ENCODE measurements at regions not wholly inside any gene's neighbourhood (a gene's known extent, or its start where the extent isn't known, plus 50 kb on each side); places are given as distances from the start of the nearest gene placed in this dataset.
A peak's percentile ranks its signal among the peaks of the same experiment; 100 is the strongest.

GRCh38 chr1:234709473-234710228, 99.7 kb upstream of the IRF2BP2 start:
- Histone ChIP-seq H3K4me1 (ENCODE audit: control insufficient read depth, extremely low read depth, insufficient read depth, low read length) (peaks cover 14% of the 10 kb centered on the region), H3K9me1 (ENCODE audit: control insufficient read depth, extremely low read depth, insufficient read depth, low read length) (no peaks in the 10 kb centered on the region), H3K79me2 (ENCODE audit: control insufficient read depth, insufficient read depth, low read length) (no peaks in the 10 kb centered on the region), H3K9me3 (ENCODE audit: control insufficient read depth, low read depth, low read length) (no peaks in the 10 kb centered on the region), H3K9ac (ENCODE audit: control insufficient read depth, extremely low read depth, insufficient read depth, low read length) (no peak overlapping the region), H2AFZ (ENCODE audit: control insufficient read depth, low read length) (no peak overlapping the region), H4K20me1 (ENCODE audit: control insufficient read depth, extremely low read depth, insufficient read depth, low read length) (no peaks in the 10 kb centered on the region), H3K27me3 (ENCODE audit: control insufficient read depth, extremely low read depth, insufficient read depth, low read length) (no peaks in the 10 kb centered on the region), H3K4me3 (ENCODE audit: control insufficient read depth in 2 of 3, extremely low read depth in 1 of 3, insufficient read depth in 2 of 3, low read depth in 1 of 3, low read length in 3 of 3) (no peak overlapping the region), H3K36me3 (ENCODE audit: control insufficient read depth in 2 of 2, extremely low read depth in 1 of 2, insufficient read depth in 2 of 2, low read length in 2 of 2) (no peaks in the 10 kb centered on the region), H3K4me2 (ENCODE audit: control insufficient read depth, extremely low read depth, insufficient read depth, low read depth, low read length) (no peak overlapping the region), H3K27ac (ENCODE audit: control insufficient read depth, insufficient read depth, low read length) (no peak overlapping the region)
- DNase-seq (ENCODE audit: low read depth, low spot score): no peak
- FAIRE-seq: no peak
- TF ChIP-seq CTCF (optimal IDR thresholded peaks at IDR 0.05 in 1 of 3, IDR thresholded peaks at IDR 0.05 in 1 of 3, conservative IDR thresholded peaks at IDR 0.05 in 1 of 3; ENCODE audit: extremely low read depth in 1 of 3, insufficient read depth in 2 of 3, low read length in 3 of 3) (no peak), EZH2 (IDR thresholded peaks at IDR 0.05; ENCODE audit: low read length) (no peak)
- dilution Hi-C loops (cut with MboI; ENCODE audit: extremely low pct_ligation_motif_present, low sequenced_read_pairs): no loop called here

DNA sequence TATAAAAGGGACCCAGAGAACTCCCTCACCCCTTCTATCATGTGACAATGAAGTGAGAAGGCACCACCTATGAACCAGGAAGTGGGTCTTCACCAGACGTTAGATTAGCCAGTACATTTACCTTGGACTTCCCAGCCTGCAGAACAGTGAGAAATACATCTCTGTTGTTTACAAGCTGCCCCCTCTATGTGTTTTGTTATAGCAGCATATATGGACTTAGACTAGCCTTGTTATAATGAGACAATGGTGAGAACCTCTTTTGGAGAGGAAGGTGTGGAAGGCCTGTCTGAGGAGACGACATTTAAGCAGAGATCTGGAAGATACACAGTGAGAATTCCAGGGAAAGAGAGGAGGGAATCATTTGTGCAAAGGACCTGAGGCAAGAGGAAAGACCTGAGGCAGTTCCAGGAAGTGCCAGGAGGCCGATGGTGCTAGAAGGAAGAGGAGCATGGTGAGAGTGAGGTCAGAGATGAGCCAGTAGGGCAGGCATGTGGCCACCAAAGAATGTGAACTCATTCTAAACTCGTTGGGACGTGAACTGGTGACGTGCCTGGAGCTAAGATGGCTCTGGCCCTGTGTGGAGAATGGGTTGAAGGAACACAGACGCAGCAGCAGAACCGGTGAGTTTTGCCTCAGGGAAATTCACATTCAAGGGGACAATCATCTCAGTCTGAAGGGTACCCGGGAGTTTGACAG, 98.9 kb upstream of the IRF2BP2 start:
- H3K4me1 ChIP-seq (ENCODE audit: control insufficient read depth, extremely low read depth, insufficient read depth, low read length): peaks cover 14% of the 10 kb centered on the region
- H3K9ac ChIP-seq (ENCODE audit: control insufficient read depth, extremely low read depth, insufficient read depth, low read length): no peak overlapping the region
- DNase-seq (ENCODE audit: low read depth, low spot score): peak; percentile 79
- H3K36me3 ChIP-seq (ENCODE audit: control insufficient read depth in 2 of 2, extremely low read depth in 1 of 2, insufficient read depth in 2 of 2, low read length in 2 of 2): no peaks in the 10 kb centered on the region
- no peaks in the 10 kb centered on the region for H3K79me2 ChIP-seq (ENCODE audit: control insufficient read depth, insufficient read depth, low read length)
- FAIRE-seq: peak; percentile 90
- peak overlapping the region; percentile 69 for H2AFZ ChIP-seq (ENCODE audit: control insufficient read depth, low read length)
- H3K27me3 ChIP-seq (ENCODE audit: control insufficient read depth, extremely low read depth, insufficient read depth, low read length): no peaks in the 10 kb centered on the region
- H3K4me2 ChIP-seq (ENCODE audit: control insufficient read depth, extremely low read depth, insufficient read depth, low read depth, low read length): no peak overlapping the region
- no peak for TF ChIP-seq CTCF (optimal IDR thresholded peaks at IDR 0.05 in 1 of 3, IDR thresholded peaks at IDR 0.05 in 1 of 3, conservative IDR thresholded peaks at IDR 0.05 in 1 of 3; ENCODE audit: extremely low read depth in 1 of 3, insufficient read depth in 2 of 3, low read length in 3 of 3)
- TF ChIP-seq EZH2 (IDR thresholded peaks at IDR 0.05; ENCODE audit: low read length): no peak
- dilution Hi-C loops (cut with MboI; ENCODE audit: extremely low pct_ligation_motif_present, low sequenced_read_pairs): no loop called here
- H3K27ac ChIP-seq (ENCODE audit: control insufficient read depth, insufficient read depth, low read length): no peak overlapping the region
- no peaks in the 10 kb centered on the region for H4K20me1 ChIP-seq (ENCODE audit: control insufficient read depth, extremely low read depth, insufficient read depth, low read length)
- no peak overlapping the region for H3K4me3 ChIP-seq (ENCODE audit: control insufficient read depth in 2 of 3, extremely low read depth in 1 of 3, insufficient read depth in 2 of 3, low read depth in 1 of 3, low read length in 3 of 3)
- no peaks in the 10 kb centered on the region for H3K9me3 ChIP-seq (ENCODE audit: control insufficient read depth, low read depth, low read length)
- H3K9me1 ChIP-seq (ENCODE audit: control insufficient read depth, extremely low read depth, insufficient read depth, low read length): no peaks in the 10 kb centered on the region
